Panc1 (cell line): ENCODE measurements at regions not wholly inside any gene's neighbourhood (a gene's known extent, or its start where the extent isn't known, plus 50 kb on each side); places are given as distances from the start of the nearest gene placed in this dataset.

Source experiments
- ATAC-seq: fragments of 200-7000 bp; cut with Tn5 transposase; 2 replicates; pipeline ENCODE4 v1.9.1; 2020; ENCODE audit warnings: mild to moderate bottlenecking, moderate library complexity
- BruUV-seq: library from RNA; stranded (reverse); fragments of 400-500 nt; replicated peaks from 2 replicates; lab custom pipeline; 2021; lab: Mats Ljungman, UMichigan
- CTCF ChIA-PET: fragments of 300-600 bp; sonication (Branson Sonifier 250); formaldehyde crosslinking; loops from one replicate; lab custom pipeline; 2022; ENCODE audit warnings: antibody characterized with exemption; lab: Charles Lee
- POLR2A ChIA-PET: fragments of 300-600 bp; sonication (Branson Sonifier 250); formaldehyde crosslinking; loops from one replicate; lab custom pipeline; 2022; ENCODE audit warnings: antibody characterized with exemption; lab: Charles Lee
- DNase-seq: peaks from one replicate; pipeline ENCODE4 v3.0.0-alpha.2; 2010; ENCODE audit warnings: low read depth, low spot score
- H3K27ac ChIP-seq: 2 replicates; pipeline ENCODE4 v1.5.1; 2011; ENCODE audit warnings: mild to moderate bottlenecking, low read length, inconsistent platforms
- H3K27me3 ChIP-seq: fragments of 200-500 bp; sonication (Bioruptor generic); 2 replicates; pipeline ENCODE4 v1.6.0; 2014; ENCODE audit warnings: low read length, inconsistent platforms; ENCODE audit not compliant: control insufficient read depth, insufficient read depth
- H3K36me3 ChIP-seq: fragments of 200-500 bp; sonication (Bioruptor generic); 2 replicates; pipeline ENCODE4 v1.5.1; 2014; ENCODE audit warnings: inconsistent platforms, mild to moderate bottlenecking, low read length, moderate library complexity; ENCODE audit not compliant: control insufficient read depth, insufficient read depth
- H3K4me1 ChIP-seq: 2 replicates; pipeline ENCODE4 v1.5.1; 2011; ENCODE audit warnings: inconsistent platforms, mild to moderate bottlenecking, low read length, moderate library complexity; ENCODE audit not compliant: control insufficient read depth, insufficient read depth
- H3K4me3 ChIP-seq, 2 experiments: 2 replicates each; pipeline ENCODE4 v1.5.1; 2011 to 2012; ENCODE audit warnings: low read depth in 2 of 2, low read length in 2 of 2, mild to moderate bottlenecking in 2 of 2, inconsistent platforms in 1 of 2, moderate library complexity in 1 of 2
- H3K9me3 ChIP-seq: fragments of 200-500 bp; sonication (Bioruptor generic); 2 replicates; pipeline ENCODE4 v1.5.1; 2014; ENCODE audit warnings: low read depth, mild to moderate bottlenecking, inconsistent platforms, low read length, moderate library complexity; ENCODE audit not compliant: control insufficient read depth, insufficient read depth
- POLR2AphosphoS5 ChIP-seq: IDR thresholded peaks from 2 replicates; pipeline ENCODE4 v1.6.1; 2012; ENCODE audit warnings: mild to moderate bottlenecking, low read depth, low read length, moderate library complexity
- SIN3A ChIP-seq: IDR thresholded peaks from 2 replicates; pipeline ENCODE4 v1.6.1; 2012; ENCODE audit warnings: low read depth, mild to moderate bottlenecking, low read length, moderate library complexity, borderline replicate concordance; ENCODE audit not compliant: insufficient read depth
- TCF7L2 ChIP-seq: IDR thresholded peaks from 2 replicates; pipeline ENCODE4 v1.6.1; 2011; ENCODE audit warnings: mild to moderate bottlenecking, low read depth, low read length, inconsistent platforms
- in situ Hi-C: cut with HindIII; loops from 2 replicates; pipeline ENCODE4 v1.10.0; 2016; ENCODE audit warnings: low sequenced_read_pairs, low pct_unique_long_range_greater_than_20kb
- intact Hi-C: fragments of 100-400 bp; cut with micrococcal nuclease; formaldehyde crosslinking; loops from one replicate; pipeline ENCODE4 v1.10.0; 2022; ENCODE audit not compliant: unreplicated experiment
- TF ChIP-seq, protein P1 (sequence below): fragments of 450-650 bp; IDR thresholded peaks from 2 replicates; pipeline ENCODE4 v1.5.1; 2017; ENCODE audit warnings: mild to moderate bottlenecking
- TF ChIP-seq, protein P2 (sequence below), 2 experiments: IDR thresholded peaks; 2 replicates each; pipeline ENCODE4 v1.6.1; 2011 to 2012; ENCODE audit warnings: low read depth in 2 of 2, control low read depth in 1 of 2, low read length in 1 of 2, mild to moderate bottlenecking in 1 of 2, moderate library complexity in 1 of 2; ENCODE audit not compliant: insufficient read depth in 1 of 2

- no peak for DNase-seq
- TF ChIP-seq TCF7L2, result no peak
- TF ChIP-seq, protein P1, sequence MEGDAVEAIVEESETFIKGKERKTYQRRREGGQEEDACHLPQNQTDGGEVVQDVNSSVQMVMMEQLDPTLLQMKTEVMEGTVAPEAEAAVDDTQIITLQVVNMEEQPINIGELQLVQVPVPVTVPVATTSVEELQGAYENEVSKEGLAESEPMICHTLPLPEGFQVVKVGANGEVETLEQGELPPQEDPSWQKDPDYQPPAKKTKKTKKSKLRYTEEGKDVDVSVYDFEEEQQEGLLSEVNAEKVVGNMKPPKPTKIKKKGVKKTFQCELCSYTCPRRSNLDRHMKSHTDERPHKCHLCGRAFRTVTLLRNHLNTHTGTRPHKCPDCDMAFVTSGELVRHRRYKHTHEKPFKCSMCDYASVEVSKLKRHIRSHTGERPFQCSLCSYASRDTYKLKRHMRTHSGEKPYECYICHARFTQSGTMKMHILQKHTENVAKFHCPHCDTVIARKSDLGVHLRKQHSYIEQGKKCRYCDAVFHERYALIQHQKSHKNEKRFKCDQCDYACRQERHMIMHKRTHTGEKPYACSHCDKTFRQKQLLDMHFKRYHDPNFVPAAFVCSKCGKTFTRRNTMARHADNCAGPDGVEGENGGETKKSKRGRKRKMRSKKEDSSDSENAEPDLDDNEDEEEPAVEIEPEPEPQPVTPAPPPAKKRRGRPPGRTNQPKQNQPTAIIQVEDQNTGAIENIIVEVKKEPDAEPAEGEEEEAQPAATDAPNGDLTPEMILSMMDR, result no peak
- no peak for TF ChIP-seq POLR2AphosphoS5
- TF ChIP-seq, protein P2, sequence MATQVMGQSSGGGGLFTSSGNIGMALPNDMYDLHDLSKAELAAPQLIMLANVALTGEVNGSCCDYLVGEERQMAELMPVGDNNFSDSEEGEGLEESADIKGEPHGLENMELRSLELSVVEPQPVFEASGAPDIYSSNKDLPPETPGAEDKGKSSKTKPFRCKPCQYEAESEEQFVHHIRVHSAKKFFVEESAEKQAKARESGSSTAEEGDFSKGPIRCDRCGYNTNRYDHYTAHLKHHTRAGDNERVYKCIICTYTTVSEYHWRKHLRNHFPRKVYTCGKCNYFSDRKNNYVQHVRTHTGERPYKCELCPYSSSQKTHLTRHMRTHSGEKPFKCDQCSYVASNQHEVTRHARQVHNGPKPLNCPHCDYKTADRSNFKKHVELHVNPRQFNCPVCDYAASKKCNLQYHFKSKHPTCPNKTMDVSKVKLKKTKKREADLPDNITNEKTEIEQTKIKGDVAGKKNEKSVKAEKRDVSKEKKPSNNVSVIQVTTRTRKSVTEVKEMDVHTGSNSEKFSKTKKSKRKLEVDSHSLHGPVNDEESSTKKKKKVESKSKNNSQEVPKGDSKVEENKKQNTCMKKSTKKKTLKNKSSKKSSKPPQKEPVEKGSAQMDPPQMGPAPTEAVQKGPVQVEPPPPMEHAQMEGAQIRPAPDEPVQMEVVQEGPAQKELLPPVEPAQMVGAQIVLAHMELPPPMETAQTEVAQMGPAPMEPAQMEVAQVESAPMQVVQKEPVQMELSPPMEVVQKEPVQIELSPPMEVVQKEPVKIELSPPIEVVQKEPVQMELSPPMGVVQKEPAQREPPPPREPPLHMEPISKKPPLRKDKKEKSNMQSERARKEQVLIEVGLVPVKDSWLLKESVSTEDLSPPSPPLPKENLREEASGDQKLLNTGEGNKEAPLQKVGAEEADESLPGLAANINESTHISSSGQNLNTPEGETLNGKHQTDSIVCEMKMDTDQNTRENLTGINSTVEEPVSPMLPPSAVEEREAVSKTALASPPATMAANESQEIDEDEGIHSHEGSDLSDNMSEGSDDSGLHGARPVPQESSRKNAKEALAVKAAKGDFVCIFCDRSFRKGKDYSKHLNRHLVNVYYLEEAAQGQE (IDR thresholded peaks at IDR 0.05; ENCODE audit: insufficient read depth in 1 of 2, low read depth in 2 of 2, low read length in 1 of 2), result no peak
- TF ChIP-seq SIN3A, result no peak
- H3K27ac ChIP-seq, result peak overlapping the region; percentile 69; the same call in 1 of the 2 replicates
- ATAC-seq, result no peak
- in situ Hi-C loops (no loop called here), intact Hi-C loops (no loop called here)
- ChIA-PET CTCF (no interaction called here), POLR2A (interaction anchor here (0.6 kb wide), 2 partner anchors 122 to 1587 kb away, joined by 3 to 8 read pairs; no protein-coding TSS in a partner anchor)
- no peaks in the 10 kb centered on the region for H3K36me3 ChIP-seq
- H3K4me3 ChIP-seq, result no peak overlapping the region
- no TSS peak for BruUV-seq
- no peaks in the 10 kb centered on the region for H3K27me3 ChIP-seq
- no peaks in the 10 kb centered on the region; the same call in 1 of the 2 replicates for H3K4me1 ChIP-seq
- no peaks in the 10 kb centered on the region for H3K9me3 ChIP-seq
Observed at GRCh38 chr18:59068276-59069071, 71.2 kb upstream of the SEC11C start.

GRCh38 chr18:59070181-59070912, 69.3 kb upstream of the SEC11C start:
- ATAC-seq (peak; percentile 96), DNase-seq (peak; percentile 51)
- no peaks in the 10 kb centered on the region for H3K36me3 ChIP-seq
- no peaks in the 10 kb centered on the region; the same call in 1 of the 2 replicates for H3K4me1 ChIP-seq
- H3K27me3 ChIP-seq, result no peaks in the 10 kb centered on the region
- CTCF ChIA-PET, result interaction anchor here (0.6 to 1.3 kb wide), 8 partner anchors 20 to 304 kb away, joined by 3 to 9 read pairs (median 3); no protein-coding TSS in a partner anchor
- in situ Hi-C loops (no loop called here), intact Hi-C loops (loop anchor here (2.0 kb wide), 1 partner anchor 302 kb away; no protein-coding TSS in a partner anchor)
- BruUV-seq, result no TSS peak
- no peak overlapping the region for H3K4me3 ChIP-seq
- peak overlapping the region; percentile 54 for H3K27ac ChIP-seq
- H3K9me3 ChIP-seq, result no peaks in the 10 kb centered on the region
- TF ChIP-seq, protein P1, result peak; percentile 74
- no peak for TF ChIP-seq POLR2AphosphoS5
- no peak for TF ChIP-seq SIN3A
- POLR2A ChIA-PET, result no interaction called here
